H1 (cell line): ENCODE measurements at regions not wholly inside any gene's neighbourhood (a gene's known extent, or its start where the extent isn't known, plus 50 kb on each side); places are given as distances from the start of the nearest gene placed in this dataset.

Experiments used
- BRCA1 ChIP-seq: IDR thresholded peaks from 2 replicates; pipeline ENCODE4 v1.6.1; 2012; ENCODE audit warnings: low read depth, low read length, improper control_type of control experiment
- CREB1 ChIP-seq: IDR thresholded peaks from 2 replicates; pipeline ENCODE4 v1.6.1; 2012; ENCODE audit warnings: inconsistent platforms
- KDM1A ChIP-seq: fragments of 200-600, 300-600 bp; sonication (generic); IDR thresholded peaks from 2 replicates; pipeline ENCODE4 v1.7.1; 2016; ENCODE audit warnings: mild to moderate bottlenecking, low read length, borderline replicate concordance
- KDM4A ChIP-seq: IDR thresholded peaks from one replicate; pipeline ENCODE4 v1.7.1; 2012; ENCODE audit warnings: low read depth, mild to moderate bottlenecking, moderate library complexity, low read length, inconsistent platforms; ENCODE audit not compliant: severe bottlenecking
- POLR2A ChIP-seq, 2 experiments: IDR thresholded peaks; 1 replicate in 1 of 2; 2 replicates in 1 of 2; pipeline ENCODE4 v1.6.1; 2011; ENCODE audit warnings: low read depth in 2 of 2, low read length in 2 of 2, mild to moderate bottlenecking in 2 of 2; ENCODE audit errors: control extremely low read depth in 1 of 2
- POLR2AphosphoS5 ChIP-seq: IDR thresholded peaks from 2 replicates; pipeline ENCODE4 v1.6.1; 2011; ENCODE audit warnings: low read depth, low read length
- RAD21 ChIP-seq, 2 experiments: IDR thresholded peaks in 1 of 2; conservative IDR thresholded peaks in 1 of 2; 2 replicates each; pipeline ENCODE4 v1.6.1; 2011; ENCODE audit warnings: low read depth in 2 of 2, low read length in 2 of 2, improper control_type of control experiment in 1 of 2, inconsistent platforms in 1 of 2, mild to moderate bottlenecking in 1 of 2, moderate library complexity in 1 of 2
- SP1 ChIP-seq: IDR thresholded peaks from 2 replicates; pipeline ENCODE4 v1.6.1; 2011; ENCODE audit warnings: low read depth, low read length
- ZNF274 ChIP-seq: IDR thresholded peaks from 2 replicates; pipeline ENCODE4 v1.7.0; 2012; ENCODE audit warnings: low read length, borderline replicate concordance; ENCODE audit errors: extremely low read depth
- TF ChIP-seq, protein P1 (sequence below), 3 experiments: IDR thresholded peaks; 1 replicate in 2 of 3; 2 replicates in 1 of 3; pipeline versions ENCODE4 v1.5.1 to v1.6.1; 2011; ENCODE audit warnings: low read length in 3 of 3, mild to moderate bottlenecking in 3 of 3, inconsistent platforms in 2 of 3, low read depth in 1 of 3, moderate library complexity in 1 of 3; ENCODE audit not compliant: insufficient read depth in 1 of 3; ENCODE audit errors: control extremely low read depth in 1 of 3
- TF ChIP-seq, protein P2 (sequence below): IDR thresholded peaks from 2 replicates; pipeline ENCODE4 v1.6.1; 2012; ENCODE audit warnings: inconsistent platforms
- TF ChIP-seq, protein P3 (sequence below): fragments of 300-600 bp; sonication (generic); IDR thresholded peaks from 2 replicates; pipeline ENCODE4 v1.7.1; 2012; ENCODE audit warnings: low read length, moderate library complexity, mild to moderate bottlenecking, inconsistent platforms; ENCODE audit not compliant: insufficient replicate concordance

DNA sequence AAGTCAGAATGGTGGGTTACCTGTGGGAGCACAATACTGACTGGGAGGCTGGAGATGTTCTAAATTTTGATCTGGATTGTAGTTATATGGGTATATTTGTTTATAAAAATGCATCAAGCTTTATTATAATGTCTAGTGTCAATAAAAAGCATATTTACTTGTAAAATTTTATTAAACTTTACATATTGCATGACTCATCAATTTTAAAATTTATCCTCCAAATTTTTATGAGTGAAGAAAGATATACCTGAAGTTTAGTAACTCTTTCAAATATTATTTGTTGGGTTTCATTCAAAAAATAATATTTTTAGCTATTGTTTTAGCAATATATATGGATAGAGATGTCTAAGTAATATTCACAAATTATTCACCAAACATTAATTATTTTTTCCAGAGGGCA lies 103.0 kb downstream of the ANXA5 start:
- TF ChIP-seq BRCA1 (no peak), POLR2A (IDR thresholded peaks at IDR 0.05; ENCODE audit: control extremely low read depth in 1 of 2, low read depth in 2 of 2, low read length in 2 of 2) (no peak), KDM4A (no peak), POLR2AphosphoS5 (no peak), KDM1A (no peak), SP1 (no peak), RAD21 (IDR thresholded peaks at IDR 0.05 in 1 of 2, conservative IDR thresholded peaks at IDR 0.05 in 1 of 2; ENCODE audit: low read depth in 2 of 2, low read length in 2 of 2) (no peak), CREB1 (no peak), ZNF274 (no peak)
- TF ChIP-seq, protein P1, sequence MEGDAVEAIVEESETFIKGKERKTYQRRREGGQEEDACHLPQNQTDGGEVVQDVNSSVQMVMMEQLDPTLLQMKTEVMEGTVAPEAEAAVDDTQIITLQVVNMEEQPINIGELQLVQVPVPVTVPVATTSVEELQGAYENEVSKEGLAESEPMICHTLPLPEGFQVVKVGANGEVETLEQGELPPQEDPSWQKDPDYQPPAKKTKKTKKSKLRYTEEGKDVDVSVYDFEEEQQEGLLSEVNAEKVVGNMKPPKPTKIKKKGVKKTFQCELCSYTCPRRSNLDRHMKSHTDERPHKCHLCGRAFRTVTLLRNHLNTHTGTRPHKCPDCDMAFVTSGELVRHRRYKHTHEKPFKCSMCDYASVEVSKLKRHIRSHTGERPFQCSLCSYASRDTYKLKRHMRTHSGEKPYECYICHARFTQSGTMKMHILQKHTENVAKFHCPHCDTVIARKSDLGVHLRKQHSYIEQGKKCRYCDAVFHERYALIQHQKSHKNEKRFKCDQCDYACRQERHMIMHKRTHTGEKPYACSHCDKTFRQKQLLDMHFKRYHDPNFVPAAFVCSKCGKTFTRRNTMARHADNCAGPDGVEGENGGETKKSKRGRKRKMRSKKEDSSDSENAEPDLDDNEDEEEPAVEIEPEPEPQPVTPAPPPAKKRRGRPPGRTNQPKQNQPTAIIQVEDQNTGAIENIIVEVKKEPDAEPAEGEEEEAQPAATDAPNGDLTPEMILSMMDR (IDR thresholded peaks at IDR 0.05; ENCODE audit: control extremely low read depth in 1 of 3, insufficient read depth in 1 of 3, low read depth in 1 of 3, low read length in 3 of 3) = no peak
- TF ChIP-seq, protein P2, sequence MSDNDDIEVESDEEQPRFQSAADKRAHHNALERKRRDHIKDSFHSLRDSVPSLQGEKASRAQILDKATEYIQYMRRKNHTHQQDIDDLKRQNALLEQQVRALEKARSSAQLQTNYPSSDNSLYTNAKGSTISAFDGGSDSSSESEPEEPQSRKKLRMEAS = no peak
- TF ChIP-seq, protein P3, sequence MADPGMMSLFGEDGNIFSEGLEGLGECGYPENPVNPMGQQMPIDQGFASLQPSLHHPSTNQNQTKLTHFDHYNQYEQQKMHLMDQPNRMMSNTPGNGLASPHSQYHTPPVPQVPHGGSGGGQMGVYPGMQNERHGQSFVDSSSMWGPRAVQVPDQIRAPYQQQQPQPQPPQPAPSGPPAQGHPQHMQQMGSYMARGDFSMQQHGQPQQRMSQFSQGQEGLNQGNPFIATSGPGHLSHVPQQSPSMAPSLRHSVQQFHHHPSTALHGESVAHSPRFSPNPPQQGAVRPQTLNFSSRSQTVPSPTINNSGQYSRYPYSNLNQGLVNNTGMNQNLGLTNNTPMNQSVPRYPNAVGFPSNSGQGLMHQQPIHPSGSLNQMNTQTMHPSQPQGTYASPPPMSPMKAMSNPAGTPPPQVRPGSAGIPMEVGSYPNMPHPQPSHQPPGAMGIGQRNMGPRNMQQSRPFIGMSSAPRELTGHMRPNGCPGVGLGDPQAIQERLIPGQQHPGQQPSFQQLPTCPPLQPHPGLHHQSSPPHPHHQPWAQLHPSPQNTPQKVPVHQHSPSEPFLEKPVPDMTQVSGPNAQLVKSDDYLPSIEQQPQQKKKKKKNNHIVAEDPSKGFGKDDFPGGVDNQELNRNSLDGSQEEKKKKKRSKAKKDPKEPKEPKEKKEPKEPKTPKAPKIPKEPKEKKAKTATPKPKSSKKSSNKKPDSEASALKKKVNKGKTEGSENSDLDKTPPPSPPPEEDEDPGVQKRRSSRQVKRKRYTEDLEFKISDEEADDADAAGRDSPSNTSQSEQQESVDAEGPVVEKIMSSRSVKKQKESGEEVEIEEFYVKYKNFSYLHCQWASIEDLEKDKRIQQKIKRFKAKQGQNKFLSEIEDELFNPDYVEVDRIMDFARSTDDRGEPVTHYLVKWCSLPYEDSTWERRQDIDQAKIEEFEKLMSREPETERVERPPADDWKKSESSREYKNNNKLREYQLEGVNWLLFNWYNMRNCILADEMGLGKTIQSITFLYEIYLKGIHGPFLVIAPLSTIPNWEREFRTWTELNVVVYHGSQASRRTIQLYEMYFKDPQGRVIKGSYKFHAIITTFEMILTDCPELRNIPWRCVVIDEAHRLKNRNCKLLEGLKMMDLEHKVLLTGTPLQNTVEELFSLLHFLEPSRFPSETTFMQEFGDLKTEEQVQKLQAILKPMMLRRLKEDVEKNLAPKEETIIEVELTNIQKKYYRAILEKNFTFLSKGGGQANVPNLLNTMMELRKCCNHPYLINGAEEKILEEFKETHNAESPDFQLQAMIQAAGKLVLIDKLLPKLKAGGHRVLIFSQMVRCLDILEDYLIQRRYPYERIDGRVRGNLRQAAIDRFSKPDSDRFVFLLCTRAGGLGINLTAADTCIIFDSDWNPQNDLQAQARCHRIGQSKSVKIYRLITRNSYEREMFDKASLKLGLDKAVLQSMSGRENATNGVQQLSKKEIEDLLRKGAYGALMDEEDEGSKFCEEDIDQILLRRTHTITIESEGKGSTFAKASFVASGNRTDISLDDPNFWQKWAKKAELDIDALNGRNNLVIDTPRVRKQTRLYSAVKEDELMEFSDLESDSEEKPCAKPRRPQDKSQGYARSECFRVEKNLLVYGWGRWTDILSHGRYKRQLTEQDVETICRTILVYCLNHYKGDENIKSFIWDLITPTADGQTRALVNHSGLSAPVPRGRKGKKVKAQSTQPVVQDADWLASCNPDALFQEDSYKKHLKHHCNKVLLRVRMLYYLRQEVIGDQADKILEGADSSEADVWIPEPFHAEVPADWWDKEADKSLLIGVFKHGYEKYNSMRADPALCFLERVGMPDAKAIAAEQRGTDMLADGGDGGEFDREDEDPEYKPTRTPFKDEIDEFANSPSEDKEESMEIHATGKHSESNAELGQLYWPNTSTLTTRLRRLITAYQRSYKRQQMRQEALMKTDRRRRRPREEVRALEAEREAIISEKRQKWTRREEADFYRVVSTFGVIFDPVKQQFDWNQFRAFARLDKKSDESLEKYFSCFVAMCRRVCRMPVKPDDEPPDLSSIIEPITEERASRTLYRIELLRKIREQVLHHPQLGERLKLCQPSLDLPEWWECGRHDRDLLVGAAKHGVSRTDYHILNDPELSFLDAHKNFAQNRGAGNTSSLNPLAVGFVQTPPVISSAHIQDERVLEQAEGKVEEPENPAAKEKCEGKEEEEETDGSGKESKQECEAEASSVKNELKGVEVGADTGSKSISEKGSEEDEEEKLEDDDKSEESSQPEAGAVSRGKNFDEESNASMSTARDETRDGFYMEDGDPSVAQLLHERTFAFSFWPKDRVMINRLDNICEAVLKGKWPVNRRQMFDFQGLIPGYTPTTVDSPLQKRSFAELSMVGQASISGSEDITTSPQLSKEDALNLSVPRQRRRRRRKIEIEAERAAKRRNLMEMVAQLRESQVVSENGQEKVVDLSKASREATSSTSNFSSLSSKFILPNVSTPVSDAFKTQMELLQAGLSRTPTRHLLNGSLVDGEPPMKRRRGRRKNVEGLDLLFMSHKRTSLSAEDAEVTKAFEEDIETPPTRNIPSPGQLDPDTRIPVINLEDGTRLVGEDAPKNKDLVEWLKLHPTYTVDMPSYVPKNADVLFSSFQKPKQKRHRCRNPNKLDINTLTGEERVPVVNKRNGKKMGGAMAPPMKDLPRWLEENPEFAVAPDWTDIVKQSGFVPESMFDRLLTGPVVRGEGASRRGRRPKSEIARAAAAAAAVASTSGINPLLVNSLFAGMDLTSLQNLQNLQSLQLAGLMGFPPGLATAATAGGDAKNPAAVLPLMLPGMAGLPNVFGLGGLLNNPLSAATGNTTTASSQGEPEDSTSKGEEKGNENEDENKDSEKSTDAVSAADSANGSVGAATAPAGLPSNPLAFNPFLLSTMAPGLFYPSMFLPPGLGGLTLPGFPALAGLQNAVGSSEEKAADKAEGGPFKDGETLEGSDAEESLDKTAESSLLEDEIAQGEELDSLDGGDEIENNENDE = no peak
